ENCODE measurements at regions not wholly inside any gene's neighbourhood (a gene's known extent, or its start where the extent isn't known, plus 50 kb on each side); places are given as distances from the start of the nearest gene placed in this dataset.
"Not testable (repeated sequence)": the region's sequence is repeated elsewhere in the genome, so short reads cannot be mapped to it uniquely, and the experiment has no call there.

GRCh38 chr3:72065872-72066641 lies 281.1 kb upstream of the PROK2 start:
- no peak for FAIRE-seq

- no peak for FAIRE-seq
These were observed 280.3 kb upstream of the PROK2 start for GRCh38 chr3:72065236-72065635.

- not testable (repeated sequence) for FAIRE-seq
These were observed 279.8 kb upstream of the PROK2 start for GRCh38 chr3:72064727-72065126.

- FAIRE-seq, result no peak
These were observed 277.1 kb upstream of the PROK2 start for GRCh38 chr3:72062017-72062416.

GRCh38 chr3:72060447-72061034 lies 275.6 kb upstream of the PROK2 start:
- no peak for FAIRE-seq

- no peak for FAIRE-seq
These were observed 273.6 kb upstream of the PROK2 start for GRCh38 chr3:72058493-72059081.

GRCh38 chr3:72055436-72055835 lies 270.5 kb upstream of the PROK2 start:
- no peak for FAIRE-seq

GRCh38 chr3:72054976-72055375 lies 270.0 kb upstream of the PROK2 start:
- no peak for FAIRE-seq

- no peak for FAIRE-seq
These were observed 268.0 kb upstream of the PROK2 start for GRCh38 chr3:72052841-72053409.

GRCh38 chr3:72050771-72051170 lies 265.8 kb upstream of the PROK2 start:
- FAIRE-seq, result no peak

- FAIRE-seq, result no peak
These were observed 265.2 kb upstream of the PROK2 start for GRCh38 chr3:72050048-72050632.

- FAIRE-seq, result no peak
These were observed 264.4 kb upstream of the PROK2 start for GRCh38 chr3:72049300-72049699.

- no peak for FAIRE-seq
These were observed 263.9 kb upstream of the PROK2 start for GRCh38 chr3:72048873-72049272.

- no peak for FAIRE-seq
These were observed 262.4 kb upstream of the PROK2 start for GRCh38 chr3:72047221-72047871.

- FAIRE-seq, result no peak
These were observed 259.4 kb upstream of the PROK2 start for GRCh38 chr3:72044231-72044855.

GRCh38 chr3:72043204-72044133 lies 258.5 kb upstream of the PROK2 start:
- no peak for FAIRE-seq

GRCh38 chr3:72042397-72043203 lies 257.7 kb upstream of the PROK2 start:
- FAIRE-seq, result no peak

GRCh38 chr3:72041511-72041910 lies 256.6 kb upstream of the PROK2 start:
- no peak for FAIRE-seq

- FAIRE-seq, result no peak
These were observed 256.1 kb upstream of the PROK2 start for GRCh38 chr3:72041076-72041475.

GRCh38 chr3:72039677-72040076 lies 254.7 kb upstream of the PROK2 start:
- FAIRE-seq, result no peak

- no peak for FAIRE-seq
These were observed 252.0 kb upstream of the PROK2 start for GRCh38 chr3:72036899-72037298.
